Tibial artery (tissue), 4 donors: ENCODE measurements at regions not wholly inside any gene's neighbourhood (a gene's known extent, or its start where the extent isn't known, plus 50 kb on each side); places are given as distances from the start of the nearest gene placed in this dataset.

Experiments
- DNase-seq, 2 donors: peaks; one replicate each; pipeline ENCODE4 v3.0.0-alpha.2; 2019
- H3K27ac ChIP-seq, 2 donors: fragments of 200-600 bp; sonication (generic) in 1 of 2; 1 replicate in 1 of 2; 2 replicates in 1 of 2; pipeline ENCODE4 v1.5.1; 2018 to 2019; ENCODE audit warnings: mild to moderate bottlenecking in 1 of 2
- H3K27me3 ChIP-seq, 2 donors: fragments of 200-600 bp; sonication (generic) in 1 of 2; one replicate each; pipeline versions ENCODE4 v1.5.1 to v1.6.0; 2016 to 2019
- H3K36me3 ChIP-seq, 3 donors: fragments of 200-600 bp; sonication (generic) in 2 of 3; one replicate each; pipeline ENCODE4 v1.5.1; 2016 to 2019; ENCODE audit warnings: mild to moderate bottlenecking in 2 of 3
- H3K4me1 ChIP-seq, 4 donors: fragments of 200-600 bp; sonication (generic) in 2 of 4; 1 replicate in 3 of 4; 2 replicates in 1 of 4; pipeline ENCODE4 v1.5.1; 2016 to 2019
- H3K4me3 ChIP-seq, 2 donors: fragments of 200-600 bp; sonication (generic) in 1 of 2; 1 replicate in 1 of 2; 2 replicates in 1 of 2; pipeline ENCODE4 v1.5.1; 2018 to 2019; ENCODE audit warnings: mild to moderate bottlenecking in 2 of 2
- H3K9me3 ChIP-seq, 3 donors: fragments of 200-600 bp; sonication (generic) in 1 of 3; one replicate each; pipeline ENCODE4 v1.5.1; 2016 to 2019
- intact Hi-C: fragments of 100-400 bp; cut with DNase I; formaldehyde crosslinking; loops from one replicate; pipeline ENCODE4 v1.15.0; 2023; ENCODE audit warnings: low total_unique reads
- TF ChIP-seq, protein P1 (sequence below), 2 experiments: fragments of 200-600 bp in 1 of 2; fragments of 450-650 bp in 1 of 2; IDR thresholded peaks; one replicate each; pipeline ENCODE4 v1.5.1; 2017 to 2019; ENCODE audit warnings: antibody characterized with exemption in 2 of 2, mild to moderate bottlenecking in 1 of 2, moderate library complexity in 1 of 2

GRCh38 chr6:77313595-77313994 lies 149.7 kb downstream of the HTR1B start:
- TF ChIP-seq, protein P1, sequence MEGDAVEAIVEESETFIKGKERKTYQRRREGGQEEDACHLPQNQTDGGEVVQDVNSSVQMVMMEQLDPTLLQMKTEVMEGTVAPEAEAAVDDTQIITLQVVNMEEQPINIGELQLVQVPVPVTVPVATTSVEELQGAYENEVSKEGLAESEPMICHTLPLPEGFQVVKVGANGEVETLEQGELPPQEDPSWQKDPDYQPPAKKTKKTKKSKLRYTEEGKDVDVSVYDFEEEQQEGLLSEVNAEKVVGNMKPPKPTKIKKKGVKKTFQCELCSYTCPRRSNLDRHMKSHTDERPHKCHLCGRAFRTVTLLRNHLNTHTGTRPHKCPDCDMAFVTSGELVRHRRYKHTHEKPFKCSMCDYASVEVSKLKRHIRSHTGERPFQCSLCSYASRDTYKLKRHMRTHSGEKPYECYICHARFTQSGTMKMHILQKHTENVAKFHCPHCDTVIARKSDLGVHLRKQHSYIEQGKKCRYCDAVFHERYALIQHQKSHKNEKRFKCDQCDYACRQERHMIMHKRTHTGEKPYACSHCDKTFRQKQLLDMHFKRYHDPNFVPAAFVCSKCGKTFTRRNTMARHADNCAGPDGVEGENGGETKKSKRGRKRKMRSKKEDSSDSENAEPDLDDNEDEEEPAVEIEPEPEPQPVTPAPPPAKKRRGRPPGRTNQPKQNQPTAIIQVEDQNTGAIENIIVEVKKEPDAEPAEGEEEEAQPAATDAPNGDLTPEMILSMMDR (IDR thresholded peaks at IDR 0.05) = no peak
- Histone ChIP-seq H3K27me3 (no peaks in the 10 kb centered on the region), H3K36me3 (no peaks in the 10 kb centered on the region), H3K9me3 (no peaks in the 10 kb centered on the region), H3K4me1 (no peaks in the 10 kb centered on the region), H3K4me3 (no peak overlapping the region), H3K27ac (no peak overlapping the region)
- intact Hi-C loops = no loop called here
- no peak for DNase-seq

DNA sequence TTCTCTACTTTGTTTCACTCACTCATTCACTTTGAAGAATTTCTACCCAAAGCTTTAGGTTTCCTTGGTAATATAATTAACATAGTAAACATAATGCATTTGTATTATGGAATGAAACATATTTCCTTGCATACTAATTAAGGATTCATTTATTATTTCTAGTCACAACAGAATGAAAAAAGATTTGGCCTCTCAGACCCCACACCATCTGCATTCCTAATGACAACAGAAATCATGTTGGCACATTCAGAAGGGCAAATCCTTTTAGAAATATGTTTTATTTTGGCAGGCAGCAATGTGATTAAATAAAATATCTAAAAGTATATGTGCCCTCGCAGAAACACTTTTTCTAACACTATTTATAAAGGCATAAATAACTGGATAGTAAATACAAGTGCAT lies 163.4 kb downstream of the HTR1B start:
- H3K27me3 ChIP-seq = no peaks in the 10 kb centered on the region
- no peak overlapping the region for H3K4me3 ChIP-seq
- intact Hi-C loops = no loop called here
- H3K36me3 ChIP-seq = no peaks in the 10 kb centered on the region
- DNase-seq = no peak
- peaks cover 0 to 5% (median 0%) of the 10 kb centered on the region in 4 donors for H3K4me1 ChIP-seq
- no peak overlapping the region for H3K27ac ChIP-seq
- TF ChIP-seq, protein P1 (IDR thresholded peaks at IDR 0.05) = no peak
- H3K9me3 ChIP-seq = no peaks in the 10 kb centered on the region

DNA sequence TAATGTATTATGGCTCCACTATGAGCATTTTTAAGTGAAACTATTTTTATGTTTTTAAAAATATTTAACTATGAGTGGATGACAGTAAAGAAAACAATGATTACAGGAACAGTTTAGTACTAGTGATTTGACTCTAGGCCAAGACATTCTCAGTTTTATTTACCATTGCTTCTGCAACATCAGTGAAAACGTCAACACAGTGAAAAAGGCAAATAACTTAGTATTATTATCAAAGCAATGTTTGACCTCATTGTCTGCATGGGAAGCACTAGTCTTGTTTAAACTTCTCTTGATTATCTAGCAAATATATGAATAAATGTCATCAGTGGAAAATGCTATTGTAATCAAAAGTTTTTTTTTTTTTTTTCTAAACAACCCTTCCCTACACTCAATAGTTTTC lies 165.0 kb downstream of the HTR1B start:
- Histone ChIP-seq H3K36me3 (no peaks in the 10 kb centered on the region), H3K27me3 (no peaks in the 10 kb centered on the region), H3K4me3 (no peak overlapping the region), H3K27ac (no peak overlapping the region), H3K9me3 (no peaks in the 10 kb centered on the region), H3K4me1 (peaks cover 0 to 10% (median 3%) of the 10 kb centered on the region in 4 donors)
- DNase-seq = no peak
- TF ChIP-seq, protein P1 (IDR thresholded peaks at IDR 0.05) = no peak
- intact Hi-C loops = no loop called here

GRCh38 chr6:77292564-77293546 lies 170.4 kb downstream of the HTR1B start:
- Histone ChIP-seq H3K36me3 (no peaks in the 10 kb centered on the region), H3K27ac (peak overlapping the region in 1 of 2 donors; percentile 29), H3K9me3 (no peaks in the 10 kb centered on the region), H3K27me3 (no peaks in the 10 kb centered on the region), H3K4me3 (no peak overlapping the region), H3K4me1 (peaks cover 0 to 20% (median 10%) of the 10 kb centered on the region in 4 donors)
- DNase-seq = no peak
- intact Hi-C loops = no loop called here
- TF ChIP-seq, protein P1 (IDR thresholded peaks at IDR 0.05) = no peak

DNA sequence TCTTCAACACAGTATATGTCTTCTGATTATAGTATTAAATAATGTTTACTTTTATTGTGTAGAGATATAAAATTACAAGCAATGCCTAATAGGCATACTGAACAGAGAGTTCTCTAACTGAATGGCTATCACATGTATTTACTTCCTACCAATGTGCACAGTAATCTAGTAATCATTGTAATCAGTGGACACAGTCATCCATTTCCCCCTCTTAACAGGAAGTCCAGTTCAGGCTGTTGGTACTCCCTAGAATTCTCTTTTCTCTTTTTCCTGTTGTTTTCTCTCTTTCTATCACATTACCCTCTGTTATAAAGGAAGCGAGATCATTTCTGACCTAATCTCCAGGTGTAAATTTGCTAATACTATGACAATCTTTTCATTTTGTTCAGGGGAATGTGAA lies 172.5 kb downstream of the HTR1B start:
- peaks cover 0 to 20% (median 10%) of the 10 kb centered on the region in 4 donors for H3K4me1 ChIP-seq
- H3K27me3 ChIP-seq = no peaks in the 10 kb centered on the region
- no peak overlapping the region for H3K27ac ChIP-seq
- no peaks in the 10 kb centered on the region for H3K9me3 ChIP-seq
- no peaks in the 10 kb centered on the region for H3K36me3 ChIP-seq
- TF ChIP-seq, protein P1 (IDR thresholded peaks at IDR 0.05) = no peak
- intact Hi-C loops = no loop called here
- DNase-seq = no peak
- no peak overlapping the region for H3K4me3 ChIP-seq
